Inflammatory macrophage treated with lipopolysaccharide for 4 hours (primary cell): ENCODE measurements at regions not wholly inside any gene's neighbourhood (a gene's known extent, or its start where the extent isn't known, plus 50 kb on each side); places are given as distances from the start of the nearest gene placed in this dataset.

ENCODE experiments used
- DNase-seq: peaks from one replicate; pipeline ENCODE4 v3.0.0-alpha.2; 2020

- no peak for DNase-seq
Measured at GRCh38 chr13:111541752-111542529, 221.5 kb downstream of the TEX29 start.

GRCh38 chr13:111542530-111543341 lies 222.3 kb downstream of the TEX29 start:
- no peak for DNase-seq

- no peak for DNase-seq
Measured at GRCh38 chr13:111546921-111547675, 226.7 kb downstream of the TEX29 start.

GRCh38 chr13:111547726-111548273 lies 227.4 kb downstream of the TEX29 start:
- no peak for DNase-seq

- DNase-seq: no peak
Measured at GRCh38 chr13:111548301-111548700, 227.9 kb downstream of the TEX29 start.

GRCh38 chr13:111548805-111549204 lies 228.4 kb downstream of the TEX29 start:
- DNase-seq: no peak

GRCh38 chr13:111549464-111549863 lies 229.0 kb downstream of the TEX29 start:
- no peak for DNase-seq

- no peak for DNase-seq
Measured at GRCh38 chr13:111550062-111550461, 229.6 kb downstream of the TEX29 start.

GRCh38 chr13:111551204-111551820 lies 230.9 kb downstream of the TEX29 start:
- DNase-seq: no peak

GRCh38 chr13:111552891-111553655 lies 232.6 kb downstream of the TEX29 start:
- DNase-seq: no peak

- no peak for DNase-seq
Measured at GRCh38 chr13:111554539-111555267, 234.3 kb downstream of the TEX29 start.

- DNase-seq: no peak
Measured at GRCh38 chr13:111555268-111555808, 234.9 kb downstream of the TEX29 start.

GRCh38 chr13:111555903-111556302 lies 235.5 kb downstream of the TEX29 start:
- DNase-seq: no peak

GRCh38 chr13:111556496-111556895 lies 236.1 kb downstream of the TEX29 start:
- no peak for DNase-seq

GRCh38 chr13:111557921-111558699 lies 237.7 kb downstream of the TEX29 start:
- no peak for DNase-seq

GRCh38 chr13:111558700-111559088 lies 238.3 kb downstream of the TEX29 start:
- DNase-seq: no peak

GRCh38 chr13:111559612-111560403 lies 239.4 kb downstream of the TEX29 start:
- DNase-seq: no peak

- no peak for DNase-seq
Measured at GRCh38 chr13:111561091-111561781, 240.8 kb downstream of the TEX29 start.

GRCh38 chr13:111562716-111563115 lies 242.3 kb downstream of the TEX29 start:
- DNase-seq: no peak
